ENCODE measurements at regions not wholly inside any gene's neighbourhood (a gene's known extent, or its start where the extent isn't known, plus 50 kb on each side); places are given as distances from the start of the nearest gene placed in this dataset.

- no peak for DNase-seq
- in situ Hi-C loops (cut with HindIII; ENCODE audit: low pct_ligation_motif_present, low pct_unique_long_range_greater_than_20kb, low sequenced_read_pairs), result no loop called here
These were observed 103.2 kb downstream of the INHBB start for GRCh38 chr2:120448961-120449810.

DNA sequence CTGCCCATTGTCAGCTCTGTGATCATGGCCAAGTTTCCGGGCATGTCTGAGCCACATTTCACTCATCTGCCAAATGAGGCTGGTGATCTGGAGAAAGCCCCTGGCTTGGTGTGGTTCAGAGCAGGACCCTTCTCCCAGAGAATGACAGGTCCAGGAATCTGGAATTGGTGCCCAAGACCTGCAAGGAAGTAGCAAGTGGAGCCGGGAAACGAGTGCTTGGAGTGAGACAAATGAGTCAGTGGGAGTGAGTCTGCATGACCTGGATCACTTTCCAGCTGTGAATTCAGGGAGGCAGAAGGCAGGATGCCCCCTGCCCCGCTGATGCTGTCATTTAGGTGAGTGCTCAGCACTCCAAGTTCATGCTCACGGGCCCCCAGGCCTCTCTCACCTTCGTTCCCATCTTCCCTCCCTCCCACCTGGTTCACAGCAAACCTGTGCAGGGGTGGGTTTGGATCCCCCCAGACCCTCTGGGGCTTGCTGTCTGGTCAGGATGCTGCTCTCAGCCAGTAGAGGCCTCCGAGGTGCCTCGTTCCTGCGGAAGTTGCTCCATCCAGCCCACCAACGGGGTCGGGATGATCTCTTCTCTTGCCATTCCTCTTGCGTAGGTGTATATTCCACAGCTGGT lies 104.4 kb downstream of the INHBB start:
- in situ Hi-C loops (cut with HindIII; ENCODE audit: low pct_ligation_motif_present, low pct_unique_long_range_greater_than_20kb, low sequenced_read_pairs), result no loop called here
- DNase-seq, result no peak

DNA sequence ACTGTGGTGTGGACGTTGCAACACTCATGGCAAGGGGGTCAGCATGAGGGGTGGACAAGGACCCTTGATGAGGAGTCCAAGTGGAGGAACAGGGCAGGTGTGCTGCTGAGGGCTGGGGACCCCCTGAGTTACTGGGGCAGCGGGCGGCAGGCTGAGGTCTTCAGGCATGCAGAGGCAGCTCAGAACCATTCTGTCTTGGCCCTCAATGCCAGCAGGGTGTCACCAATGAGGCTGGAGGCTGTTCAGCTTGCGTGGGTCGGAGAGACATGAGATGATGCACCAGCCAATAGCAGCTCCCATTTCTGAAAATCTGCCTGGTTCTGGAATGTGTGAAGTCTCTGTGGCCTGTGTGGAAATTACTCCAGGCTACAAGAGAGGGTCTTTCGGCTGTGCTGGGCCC lies 105.4 kb downstream of the INHBB start:
- DNase-seq, result no peak
- in situ Hi-C loops (cut with HindIII; ENCODE audit: low pct_ligation_motif_present, low pct_unique_long_range_greater_than_20kb, low sequenced_read_pairs), result no loop called here

DNA sequence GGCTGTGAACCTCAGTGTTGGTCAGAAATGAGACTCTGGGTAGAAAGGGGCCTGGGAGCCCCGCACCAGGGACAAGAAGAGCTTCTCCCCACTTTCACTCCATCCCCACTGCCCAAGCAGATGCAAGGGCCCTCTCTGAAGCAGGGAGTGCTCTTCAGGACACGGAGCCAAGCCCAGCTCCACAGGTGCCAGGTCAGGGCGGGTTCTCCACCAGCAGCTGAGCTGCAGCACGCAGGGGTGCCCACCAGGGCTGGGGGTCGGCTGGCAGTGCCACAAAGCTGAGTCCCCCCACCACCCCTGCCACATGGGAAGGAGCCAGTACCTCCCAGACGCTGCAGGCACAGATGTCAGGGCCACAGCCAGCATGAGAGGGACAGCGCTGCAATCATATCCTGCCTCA lies 106.2 kb downstream of the INHBB start:
- in situ Hi-C loops (cut with HindIII; ENCODE audit: low pct_ligation_motif_present, low pct_unique_long_range_greater_than_20kb, low sequenced_read_pairs), result no loop called here
- no peak for DNase-seq

DNA sequence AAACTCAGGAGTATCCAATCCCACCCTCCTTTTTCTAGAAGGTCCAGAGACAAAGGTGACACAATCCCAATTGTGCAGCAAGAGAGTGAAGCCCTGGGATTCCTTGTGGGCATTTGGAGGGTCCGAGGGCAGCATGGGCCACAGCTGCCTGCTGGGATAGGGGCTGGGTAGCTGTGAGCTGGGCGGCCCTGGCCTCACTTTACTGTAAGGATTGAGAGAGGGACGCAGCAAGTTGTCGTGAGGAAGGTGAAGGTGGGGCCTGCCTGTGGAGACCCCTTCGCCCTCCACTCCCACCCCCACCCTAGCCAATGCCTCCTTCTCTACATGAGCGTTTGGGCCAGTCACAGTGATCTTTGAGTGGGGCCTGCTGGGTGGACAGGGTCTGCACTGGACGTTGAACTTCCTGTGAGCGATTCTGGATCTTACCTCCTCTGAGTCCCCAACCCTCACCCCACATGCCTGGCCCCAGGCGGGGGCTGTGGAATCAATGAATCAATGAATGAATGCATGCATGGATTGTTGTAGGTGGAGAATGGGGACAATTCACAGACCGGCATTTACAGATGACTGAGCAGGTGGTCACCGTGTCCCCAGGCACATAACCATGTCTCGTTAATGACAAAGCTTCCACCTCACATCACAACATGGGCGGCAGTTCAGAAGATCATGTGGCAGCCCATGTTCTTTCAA lies 107.2 kb downstream of the INHBB start:
- in situ Hi-C loops (cut with HindIII; ENCODE audit: low pct_ligation_motif_present, low pct_unique_long_range_greater_than_20kb, low sequenced_read_pairs), result no loop called here
- DNase-seq, result no peak

- DNase-seq, result peak; percentile 54
- in situ Hi-C loops (cut with HindIII; ENCODE audit: low pct_ligation_motif_present, low pct_unique_long_range_greater_than_20kb, low sequenced_read_pairs), result no loop called here
These were observed 107.7 kb downstream of the INHBB start for GRCh38 chr2:120453635-120453998.

GRCh38 chr2:120454654-120455385 lies 108.9 kb downstream of the INHBB start:
- DNase-seq, result no peak
- in situ Hi-C loops (cut with HindIII; ENCODE audit: low pct_ligation_motif_present, low pct_unique_long_range_greater_than_20kb, low sequenced_read_pairs), result no loop called here

DNA sequence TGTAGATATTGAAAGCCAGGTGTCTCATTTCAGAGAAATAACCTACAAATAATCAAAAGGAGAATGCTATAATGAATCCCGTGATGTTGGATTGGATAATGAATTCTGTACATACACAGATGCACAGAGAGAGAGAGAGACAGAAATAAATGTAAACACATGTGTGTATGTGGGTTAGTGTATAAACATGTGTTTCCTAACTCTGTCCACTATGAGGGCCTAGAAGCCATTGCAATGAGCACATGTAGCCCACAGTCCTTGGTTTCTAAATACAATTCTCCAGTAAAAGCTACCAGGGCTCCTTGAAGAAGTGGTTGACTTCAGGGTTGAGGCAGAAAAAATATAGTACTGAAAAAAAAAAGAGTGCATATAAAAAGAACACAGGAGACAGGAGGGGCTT lies 109.5 kb downstream of the INHBB start:
- in situ Hi-C loops (cut with HindIII; ENCODE audit: low pct_ligation_motif_present, low pct_unique_long_range_greater_than_20kb, low sequenced_read_pairs), result no loop called here
- DNase-seq, result no peak

- no peak for DNase-seq
- in situ Hi-C loops (cut with HindIII; ENCODE audit: low pct_ligation_motif_present, low pct_unique_long_range_greater_than_20kb, low sequenced_read_pairs), result no loop called here
These were observed 110.9 kb downstream of the INHBB start for GRCh38 chr2:120456867-120457266.

DNA sequence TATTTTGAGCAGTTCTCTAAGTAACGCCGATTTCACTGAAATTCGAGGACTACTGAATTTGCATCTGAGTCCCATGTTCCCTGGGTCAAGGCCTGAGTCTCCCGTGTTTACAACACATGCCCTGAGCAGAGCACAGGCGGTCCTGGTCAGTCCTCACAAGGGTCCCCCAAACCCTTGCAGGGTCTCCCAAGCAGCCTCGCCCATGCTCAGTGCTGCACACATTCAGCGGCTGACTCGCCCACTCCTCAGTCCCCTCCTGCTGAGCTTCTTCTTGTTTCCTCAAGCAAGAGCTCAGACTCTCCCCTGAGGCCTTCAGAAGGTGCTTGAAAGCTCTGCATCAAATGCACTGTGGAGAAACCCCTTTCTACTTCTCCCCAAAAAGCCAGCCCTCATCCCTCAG lies 114.6 kb downstream of the INHBB start:
- no peak for DNase-seq
- in situ Hi-C loops (cut with HindIII; ENCODE audit: low pct_ligation_motif_present, low pct_unique_long_range_greater_than_20kb, low sequenced_read_pairs), result no loop called here

GRCh38 chr2:120461092-120461491 lies 115.2 kb downstream of the INHBB start:
- in situ Hi-C loops (cut with HindIII; ENCODE audit: low pct_ligation_motif_present, low pct_unique_long_range_greater_than_20kb, low sequenced_read_pairs), result no loop called here
- DNase-seq, result no peak

- in situ Hi-C loops (cut with HindIII; ENCODE audit: low pct_ligation_motif_present, low pct_unique_long_range_greater_than_20kb, low sequenced_read_pairs), result no loop called here
- DNase-seq, result no peak
These were observed 115.9 kb downstream of the INHBB start for GRCh38 chr2:120461546-120462537.

DNA sequence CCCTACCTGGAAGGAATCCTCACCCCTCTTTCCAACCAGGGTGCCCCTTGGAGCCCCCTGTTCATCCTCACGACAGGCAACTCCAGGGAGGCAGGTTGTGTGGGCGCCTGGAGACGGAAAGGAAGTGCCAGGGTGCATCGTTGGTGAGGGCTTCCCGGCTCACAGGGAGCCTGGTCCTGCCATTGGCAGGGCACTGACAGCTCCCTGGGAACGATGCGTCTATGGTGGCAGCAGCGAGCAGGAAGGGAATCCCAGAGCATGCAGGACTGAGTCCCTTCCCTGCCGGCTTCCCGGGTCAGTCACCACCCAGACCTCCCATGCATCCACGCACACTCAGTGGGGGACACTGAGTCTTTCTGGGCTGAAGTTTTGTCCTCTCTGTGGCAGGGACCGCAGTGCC lies 117.6 kb downstream of the INHBB start:
- in situ Hi-C loops (cut with HindIII; ENCODE audit: low pct_ligation_motif_present, low pct_unique_long_range_greater_than_20kb, low sequenced_read_pairs), result no loop called here
- no peak for DNase-seq

DNA sequence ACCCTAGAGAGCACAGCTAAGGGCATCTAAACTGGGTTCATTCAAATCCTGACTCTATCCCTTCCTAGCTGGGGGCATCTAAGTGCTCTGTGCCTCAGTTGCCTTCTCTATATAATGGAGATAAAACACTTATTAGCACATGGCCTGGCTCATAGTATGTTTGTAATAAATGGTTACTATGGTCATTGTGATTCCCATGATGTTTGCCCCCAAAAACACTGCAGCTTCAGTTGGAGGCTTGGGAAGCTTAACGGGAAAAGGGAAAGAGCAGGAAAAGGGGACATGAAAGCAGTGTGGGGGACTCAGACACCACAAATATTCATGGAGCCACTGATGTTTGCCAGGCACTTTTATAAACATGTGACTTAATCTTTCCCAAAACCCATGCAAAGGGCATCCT lies 118.1 kb downstream of the INHBB start:
- DNase-seq, result no peak
- in situ Hi-C loops (cut with HindIII; ENCODE audit: low pct_ligation_motif_present, low pct_unique_long_range_greater_than_20kb, low sequenced_read_pairs), result no loop called here

- DNase-seq, result no peak
- in situ Hi-C loops (cut with HindIII; ENCODE audit: low pct_ligation_motif_present, low pct_unique_long_range_greater_than_20kb, low sequenced_read_pairs), result no loop called here
These were observed 118.6 kb downstream of the INHBB start for GRCh38 chr2:120464448-120464931.

GRCh38 chr2:120465012-120465700 lies 119.2 kb downstream of the INHBB start:
- DNase-seq, result no peak

GRCh38 chr2:120465701-120465988 lies 119.7 kb downstream of the INHBB start:
- no peak for DNase-seq
- in situ Hi-C loops (cut with HindIII; ENCODE audit: low pct_ligation_motif_present, low pct_unique_long_range_greater_than_20kb, low sequenced_read_pairs), result no loop called here

More at GRCh38 chr2:120465012-120465700, 119.2 kb downstream of the INHBB start:
- in situ Hi-C loops (cut with HindIII; ENCODE audit: low pct_ligation_motif_present, low pct_unique_long_range_greater_than_20kb, low sequenced_read_pairs), result no loop called here
